Loucy (cell line): ENCODE measurements at regions not wholly inside any gene's neighbourhood (a gene's known extent, or its start where the extent isn't known, plus 50 kb on each side); places are given as distances from the start of the nearest gene placed in this dataset.
"Not testable (repeated sequence)": the region's sequence is repeated elsewhere in the genome, so short reads cannot be mapped to it uniquely, and the experiment has no call there.

Source experiments
- H2AFZ ChIP-seq: fragments of 200-600 bp; sonication (generic); 2 replicates; pipeline ENCODE4 v1.6.0; 2016; ENCODE audit warnings: antibody characterized with exemption, mild to moderate bottlenecking, low read length, moderate library complexity
- H3F3A ChIP-seq: fragments of 200-600 bp; 2 replicates; pipeline ENCODE4 v1.6.0; 2016; ENCODE audit warnings: antibody characterized with exemption, low read depth, mild to moderate bottlenecking
- H3K27me3 ChIP-seq: fragments of 200-600 bp; sonication (generic); 2 replicates; pipeline ENCODE4 v1.6.1; 2014; ENCODE audit warnings: low read length, mild to moderate bottlenecking; ENCODE audit not compliant: insufficient read depth, poor library complexity, severe bottlenecking
- H3K36me3 ChIP-seq: fragments of 200-600 bp; sonication (generic); 2 replicates; pipeline ENCODE4 v1.6.1; 2016; ENCODE audit warnings: low read length; ENCODE audit not compliant: insufficient read depth
- H3K4me1 ChIP-seq: fragments of 200-600 bp; sonication (generic); 2 replicates; pipeline ENCODE4 v1.5.1; 2014; ENCODE audit warnings: low read length, mild to moderate bottlenecking; ENCODE audit not compliant: insufficient read depth, poor library complexity, severe bottlenecking
- H3K4me2 ChIP-seq: fragments of 200-600 bp; sonication (generic); 2 replicates; pipeline ENCODE4 v1.6.0; 2014; ENCODE audit warnings: antibody characterized with exemption, low read length, low read depth, mild to moderate bottlenecking; ENCODE audit not compliant: poor library complexity, severe bottlenecking
- H3K4me3 ChIP-seq: fragments of 200-600 bp; sonication (generic); 2 replicates; pipeline ENCODE4 v1.5.1; 2014; ENCODE audit warnings: low read length, mild to moderate bottlenecking, mixed read lengths; ENCODE audit not compliant: poor library complexity, severe bottlenecking
- H3K79me2 ChIP-seq: fragments of 200-600 bp; sonication (generic); 2 replicates; pipeline ENCODE4 v1.6.1; 2014; ENCODE audit warnings: low read length; ENCODE audit not compliant: insufficient read depth
- H3K9ac ChIP-seq: fragments of 200-600 bp; sonication (generic); 2 replicates; pipeline ENCODE4 v1.6.0; 2014; ENCODE audit warnings: mild to moderate bottlenecking, low read depth, low read length, moderate library complexity; ENCODE audit not compliant: poor library complexity, severe bottlenecking
- H3K9me2 ChIP-seq: fragments of 200-600 bp; sonication (generic); replicated peaks from 2 replicates; pipeline ENCODE4 v1.6.1; 2016; ENCODE audit warnings: low read depth, low read length, mixed read lengths
- H3K9me3 ChIP-seq: fragments of 200-600 bp; sonication (generic); 2 replicates; pipeline ENCODE4 v1.6.1; 2014; ENCODE audit warnings: mild to moderate bottlenecking, antibody characterized with exemption, low read length, low read depth; ENCODE audit not compliant: insufficient read depth
- H4K20me1 ChIP-seq: fragments of 200-600 bp; sonication (generic); 2 replicates; pipeline ENCODE4 v1.6.0; 2014; ENCODE audit warnings: antibody characterized with exemption, low read length, mild to moderate bottlenecking; ENCODE audit not compliant: insufficient read depth, poor library complexity, severe bottlenecking
- CTCF ChIP-seq: fragments of 200-600 bp; sonication (generic); conservative IDR thresholded peaks from 2 replicates; pipeline ENCODE4 v1.5.1; 2014; ENCODE audit warnings: mild to moderate bottlenecking, antibody characterized with exemption, low read length
- EZH2phosphoT487 ChIP-seq: fragments of 200-600 bp; IDR thresholded peaks from 2 replicates; pipeline ENCODE4 v1.6.1; 2018; ENCODE audit warnings: antibody characterized with exemption, mild to moderate bottlenecking, moderate library complexity, borderline replicate concordance

- Histone ChIP-seq H4K20me1 (no peaks in the 10 kb centered on the region), H3K4me1 (no peaks in the 10 kb centered on the region), H3K36me3 (no peaks in the 10 kb centered on the region), H3K4me3 (no peak overlapping the region), H3F3A (no peaks in the 10 kb centered on the region), H3K9me3 (no peaks in the 10 kb centered on the region), H2AFZ (no peak overlapping the region), H3K79me2 (no peaks in the 10 kb centered on the region), H3K9me2 (no peaks in the 10 kb centered on the region), H3K27me3 (no peaks in the 10 kb centered on the region), H3K4me2 (no peak overlapping the region), H3K9ac (no peak overlapping the region)
- TF ChIP-seq EZH2phosphoT487 = no peak
- no peak for TF ChIP-seq CTCF
Measured at GRCh38 chr6:10313799-10314162, 101.1 kb downstream of the TFAP2A start.

GRCh38 chr6:10312445-10312844, 102.4 kb downstream of the TFAP2A start:
- no peak for TF ChIP-seq EZH2phosphoT487
- no peak for TF ChIP-seq CTCF
- Histone ChIP-seq H3K4me1 (no peaks in the 10 kb centered on the region), H3K4me3 (no peak overlapping the region), H4K20me1 (no peaks in the 10 kb centered on the region), H3K4me2 (peak overlapping the region; percentile 19), H2AFZ (no peak overlapping the region), H3K36me3 (no peaks in the 10 kb centered on the region), H3K27me3 (no peaks in the 10 kb centered on the region), H3K9ac (no peak overlapping the region), H3K9me3 (no peaks in the 10 kb centered on the region), H3K79me2 (no peaks in the 10 kb centered on the region), H3F3A (no peaks in the 10 kb centered on the region), H3K9me2 (no peaks in the 10 kb centered on the region)

- not testable (repeated sequence) for H3K9me2 ChIP-seq, H3F3A ChIP-seq, H3K27me3 ChIP-seq, H3K4me3 ChIP-seq, H3K79me2 ChIP-seq, H3K9me3 ChIP-seq, H3K4me1 ChIP-seq, H4K20me1 ChIP-seq, H3K36me3 ChIP-seq, H2AFZ ChIP-seq, H3K9ac ChIP-seq
- H3K4me2 ChIP-seq = peak overlapping the region; percentile 64
Measured at GRCh38 chr6:10311546-10312405, 103.1 kb downstream of the TFAP2A start.

- no peaks in the 10 kb centered on the region for H3K36me3 ChIP-seq
- H4K20me1 ChIP-seq = no peaks in the 10 kb centered on the region
- H3K9me3 ChIP-seq = no peaks in the 10 kb centered on the region
- no peak overlapping the region for H3K9ac ChIP-seq
- TF ChIP-seq CTCF (no peak), EZH2phosphoT487 (no peak)
- H3K27me3 ChIP-seq = no peaks in the 10 kb centered on the region
- no peaks in the 10 kb centered on the region for H3K79me2 ChIP-seq
- H3K4me3 ChIP-seq = peak overlapping the region; percentile 46
- no peaks in the 10 kb centered on the region for H3K4me1 ChIP-seq
- no peak overlapping the region for H2AFZ ChIP-seq
- peak overlapping the region; percentile 64 for H3K4me2 ChIP-seq
- H3K9me2 ChIP-seq = no peaks in the 10 kb centered on the region
- no peaks in the 10 kb centered on the region for H3F3A ChIP-seq
Measured at GRCh38 chr6:10310826-10311225, 104.0 kb downstream of the TFAP2A start.
